ENCODE measurements at regions not wholly inside any gene's neighbourhood (a gene's known extent, or its start where the extent isn't known, plus 50 kb on each side); places are given as distances from the start of the nearest gene placed in this dataset.
"Not testable (repeated sequence)": the region's sequence is repeated elsewhere in the genome, so short reads cannot be mapped to it uniquely, and the experiment has no call there.

- DNase-seq, result no peak
Measured at GRCh38 chr5:12861886-12862654, 957.8 kb upstream of the CTNND2 start.

DNA sequence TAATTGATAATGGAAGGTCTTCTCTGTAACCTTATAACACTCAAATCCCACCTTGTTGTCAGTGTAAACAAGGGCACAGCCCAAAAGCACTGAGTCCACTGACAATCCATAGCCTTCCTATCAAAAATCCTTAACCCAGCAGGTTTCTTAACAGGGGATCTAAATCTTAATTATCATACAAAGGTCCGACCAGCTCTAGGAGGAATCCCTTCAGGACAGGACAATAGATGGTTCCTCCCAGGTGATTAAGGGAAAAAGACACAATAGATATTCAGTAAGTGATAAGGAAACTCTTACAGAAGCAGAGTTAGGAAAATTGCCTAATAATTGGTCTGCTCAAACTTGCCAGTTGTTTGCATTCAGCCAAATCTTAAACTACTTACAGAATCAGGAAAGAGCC, 951.9 kb upstream of the CTNND2 start:
- DNase-seq, result not testable (repeated sequence)

- DNase-seq, result no peak
Measured at GRCh38 chr5:12854386-12854785, 950.1 kb upstream of the CTNND2 start.

DNA sequence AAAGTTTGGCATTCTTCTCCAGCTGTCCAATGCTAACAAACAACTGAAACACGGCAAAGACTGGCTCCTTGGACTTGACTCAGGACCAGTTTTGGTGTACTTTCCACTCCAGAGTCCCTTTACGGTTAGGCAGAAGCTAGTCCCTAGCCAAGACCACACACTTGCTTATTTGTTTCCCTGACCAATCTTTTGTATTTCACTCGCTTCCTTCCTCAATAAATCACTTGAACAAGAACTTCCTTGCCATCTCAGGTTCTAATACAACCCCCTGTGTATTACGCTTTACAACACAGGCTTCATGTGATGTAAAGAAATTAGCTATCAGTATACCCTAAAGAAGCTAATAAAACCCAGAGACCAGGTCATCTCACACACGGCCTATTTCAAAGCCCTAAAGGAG, 947.5 kb upstream of the CTNND2 start:
- DNase-seq, result no peak

- no peak for DNase-seq
Measured at GRCh38 chr5:12848709-12849108, 944.5 kb upstream of the CTNND2 start.

DNA sequence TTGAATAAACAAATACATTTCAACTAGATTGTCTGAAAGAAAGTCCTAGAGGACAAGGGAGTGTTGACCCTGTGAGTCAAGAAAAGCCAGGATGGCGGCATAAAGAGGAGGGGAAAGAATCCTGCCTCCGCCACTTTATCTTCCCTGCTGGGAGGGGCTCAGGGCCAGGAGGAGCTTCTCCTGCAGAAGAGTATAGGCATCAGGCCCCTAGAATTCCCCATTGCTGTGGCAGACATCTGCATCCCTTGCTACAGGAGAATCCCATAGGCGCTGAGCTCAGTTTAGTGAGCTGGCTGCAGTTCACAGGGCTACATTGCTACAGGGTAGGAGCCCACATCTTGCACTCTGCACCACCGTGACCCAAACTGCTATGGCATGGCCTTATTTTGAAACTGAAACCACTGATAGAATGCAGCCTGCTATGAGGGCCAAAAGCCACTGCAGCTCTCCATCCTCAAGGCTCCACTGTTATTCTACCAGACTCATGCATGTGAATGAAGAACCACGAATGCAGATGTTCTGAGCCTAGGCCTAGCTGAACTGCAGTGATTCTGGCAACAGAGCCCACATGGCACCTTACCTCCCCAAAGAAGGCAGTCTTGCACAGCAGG, 941.4 kb upstream of the CTNND2 start:
- no peak for DNase-seq

GRCh38 chr5:12840972-12841371, 936.7 kb upstream of the CTNND2 start:
- DNase-seq, result no peak

DNA sequence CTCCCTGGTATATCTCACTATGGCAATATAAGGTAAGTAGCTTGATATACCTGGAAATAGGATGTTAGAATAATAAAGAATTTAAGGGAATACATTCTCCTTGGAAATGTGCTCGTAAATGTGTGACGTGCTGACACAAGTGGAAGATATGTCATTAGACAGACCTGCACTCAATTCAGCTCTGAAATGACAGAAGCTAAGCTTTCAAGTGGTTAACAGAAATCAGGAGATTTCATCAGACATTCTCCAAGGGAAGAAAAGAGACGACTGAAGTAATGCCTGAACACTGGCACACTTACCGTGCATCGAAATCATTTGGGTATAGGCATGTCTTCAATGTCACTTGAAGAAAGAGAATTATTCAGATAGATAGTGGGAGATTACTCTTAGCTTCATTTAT, 933.3 kb upstream of the CTNND2 start:
- DNase-seq, result no peak

- DNase-seq, result no peak
Measured at GRCh38 chr5:12825163-12825562, 920.9 kb upstream of the CTNND2 start.

- no peak for DNase-seq
Measured at GRCh38 chr5:12805165-12805698, 901.0 kb upstream of the CTNND2 start.

DNA sequence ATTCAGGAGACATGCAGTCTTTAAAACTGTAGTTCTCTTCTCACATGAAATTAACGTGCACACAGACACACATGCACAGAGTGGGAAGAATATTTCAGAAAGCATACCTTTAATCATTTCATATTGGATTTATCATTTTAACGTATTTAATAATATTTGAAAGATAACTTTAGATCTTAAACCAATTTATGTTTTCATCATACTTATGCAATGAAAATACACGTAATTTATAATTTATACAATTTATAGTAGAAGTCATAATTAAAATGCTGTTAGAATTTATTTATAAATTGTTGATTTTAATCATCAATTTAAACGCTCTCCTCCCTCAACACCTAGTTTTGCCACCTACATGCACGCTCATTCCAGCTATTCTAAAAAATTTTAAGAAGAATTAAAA, 894.9 kb upstream of the CTNND2 start:
- DNase-seq, result no peak

GRCh38 chr5:12795333-12795663, 891.1 kb upstream of the CTNND2 start:
- no peak for DNase-seq

- DNase-seq, result no peak
Measured at GRCh38 chr5:12794476-12795332, 890.5 kb upstream of the CTNND2 start.

- DNase-seq, result no peak
Measured at GRCh38 chr5:12793373-12793772, 889.1 kb upstream of the CTNND2 start.

GRCh38 chr5:12780536-12780935, 876.3 kb upstream of the CTNND2 start:
- no peak for DNase-seq

- no peak for DNase-seq
Measured at GRCh38 chr5:12777342-12777741, 873.1 kb upstream of the CTNND2 start.

DNA sequence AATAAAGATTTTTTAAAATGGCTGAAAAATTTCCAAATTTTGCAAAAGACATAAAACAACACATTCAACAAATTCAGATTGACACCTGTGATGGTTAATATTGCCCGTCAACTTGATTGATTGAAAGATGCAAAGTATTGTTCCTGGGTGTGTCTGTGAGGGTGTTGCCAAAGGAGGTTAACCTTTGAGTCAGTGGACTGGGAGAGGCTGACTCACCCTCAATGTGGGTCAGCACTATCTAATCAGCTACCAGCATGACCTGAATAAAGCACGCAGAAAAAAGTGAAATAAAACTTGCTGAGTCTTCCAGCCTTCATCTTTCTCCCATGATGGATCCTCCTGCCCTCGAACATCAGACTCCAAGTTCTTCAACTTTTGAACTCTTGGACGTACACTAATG, 868.0 kb upstream of the CTNND2 start:
- DNase-seq, result no peak

DNA sequence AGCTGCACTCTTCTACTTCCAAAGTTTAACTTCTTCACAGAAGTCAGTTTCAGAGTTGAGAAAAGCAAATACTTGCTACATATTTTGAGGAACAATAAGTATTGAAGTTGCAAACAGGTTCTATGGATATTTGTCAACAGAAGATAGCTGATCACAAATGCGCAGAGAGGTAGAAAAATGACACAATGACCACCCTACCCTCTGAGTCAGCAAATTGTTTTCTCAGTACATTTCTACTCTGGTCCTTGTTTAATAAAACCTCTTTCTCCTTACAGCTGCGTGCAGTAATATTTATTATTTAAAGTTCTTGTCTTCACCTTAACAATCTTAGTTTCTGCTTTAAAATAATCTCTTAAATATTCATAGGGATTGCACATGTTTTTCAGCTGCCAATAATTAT, 855.1 kb upstream of the CTNND2 start:
- no peak for DNase-seq

DNA sequence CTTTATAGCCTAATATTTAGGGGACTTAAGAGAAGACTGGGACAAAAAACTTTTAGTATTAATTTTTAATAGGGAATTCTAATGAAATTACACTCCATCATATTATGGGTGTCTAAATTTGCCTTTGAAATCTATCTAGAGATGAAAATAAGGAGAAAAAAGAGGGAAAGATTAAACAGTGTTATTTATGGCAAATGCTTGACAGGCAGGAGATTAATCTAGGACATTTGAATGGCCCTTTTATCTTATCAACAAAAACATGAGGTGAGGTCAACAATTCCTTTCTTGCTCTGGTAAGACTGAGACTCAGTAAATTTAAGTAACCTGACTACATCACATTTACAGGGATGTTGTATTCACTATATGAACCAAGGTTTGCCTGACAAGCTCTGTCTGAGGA, 852.8 kb upstream of the CTNND2 start:
- DNase-seq, result no peak

DNA sequence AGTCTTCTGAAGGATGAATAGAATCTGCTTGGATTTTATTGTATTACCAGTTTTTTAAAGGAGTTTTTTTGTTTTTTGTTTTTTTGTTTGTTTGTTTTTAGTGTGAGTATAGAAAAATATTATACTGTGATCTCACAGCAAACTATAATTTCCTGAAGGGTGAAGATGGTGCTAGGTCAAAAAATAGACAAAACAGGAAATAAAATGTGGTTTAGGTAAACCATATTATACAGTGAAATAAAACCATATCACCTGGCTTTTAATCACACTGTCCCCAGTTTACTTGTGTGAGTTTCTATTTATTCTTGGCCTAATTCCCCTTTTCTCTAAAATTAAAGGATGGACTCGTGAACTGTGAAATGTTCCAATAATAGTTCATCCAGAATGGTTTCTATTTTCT, 841.3 kb upstream of the CTNND2 start:
- no peak for DNase-seq

DNA sequence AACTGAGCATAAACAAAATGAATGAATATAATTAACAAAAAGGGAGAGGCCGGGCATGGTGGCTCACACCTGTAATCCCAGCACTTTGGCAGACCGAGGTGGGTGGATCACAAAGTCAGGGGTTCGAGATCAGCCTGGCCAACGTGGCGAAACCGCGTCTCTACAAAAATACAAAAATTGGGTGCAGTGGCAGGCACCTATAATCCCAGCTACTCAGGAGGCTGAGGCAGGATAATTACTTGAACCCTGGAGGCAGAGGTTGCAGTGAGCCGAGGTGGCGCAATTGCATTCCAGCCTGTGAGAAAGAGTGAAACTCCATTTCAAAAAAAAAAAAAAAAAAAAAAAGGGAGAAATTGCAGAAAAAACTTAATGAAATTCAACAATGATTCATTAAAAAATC, 839.3 kb upstream of the CTNND2 start:
- no peak for DNase-seq

- DNase-seq, result no peak
Measured at GRCh38 chr5:12730354-12730753, 826.1 kb upstream of the CTNND2 start.

- no peak for DNase-seq
Measured at GRCh38 chr5:12716664-12717063, 812.4 kb upstream of the CTNND2 start.

DNA sequence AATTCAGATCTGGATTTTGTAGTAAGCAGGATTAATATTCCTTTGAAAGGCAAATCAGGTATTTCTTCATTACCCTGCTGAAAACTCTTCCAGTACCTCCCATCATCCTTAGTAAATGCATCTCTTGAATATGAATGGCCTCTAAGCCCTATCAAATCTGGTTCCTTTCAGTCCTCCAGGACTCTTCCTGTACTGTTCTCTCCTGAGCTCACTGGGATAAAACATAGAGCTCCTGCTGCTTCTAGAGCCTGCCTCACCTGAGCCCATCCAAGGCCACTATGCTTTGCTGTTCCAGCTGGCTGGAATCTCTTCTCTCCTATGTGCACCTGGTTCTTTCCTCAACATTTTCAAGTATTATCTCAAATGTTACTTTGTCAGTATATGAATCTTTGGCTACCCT, 803.3 kb upstream of the CTNND2 start:
- DNase-seq, result no peak

All from suppressor macrophage (primary cell).